GM19035 (cell line): ENCODE measurements at regions not wholly inside any gene's neighbourhood (a gene's known extent, or its start where the extent isn't known, plus 50 kb on each side); places are given as distances from the start of the nearest gene placed in this dataset.
"Not testable (repeated sequence)": the region's sequence is repeated elsewhere in the genome, so short reads cannot be mapped to it uniquely, and the experiment has no call there.

Source experiments
- ATAC-seq: cut with Tn5 transposase; IDR thresholded peaks from one replicate; pipeline ENCODE4 v1.9.1; 2021; ENCODE audit not compliant: unreplicated experiment

DNA sequence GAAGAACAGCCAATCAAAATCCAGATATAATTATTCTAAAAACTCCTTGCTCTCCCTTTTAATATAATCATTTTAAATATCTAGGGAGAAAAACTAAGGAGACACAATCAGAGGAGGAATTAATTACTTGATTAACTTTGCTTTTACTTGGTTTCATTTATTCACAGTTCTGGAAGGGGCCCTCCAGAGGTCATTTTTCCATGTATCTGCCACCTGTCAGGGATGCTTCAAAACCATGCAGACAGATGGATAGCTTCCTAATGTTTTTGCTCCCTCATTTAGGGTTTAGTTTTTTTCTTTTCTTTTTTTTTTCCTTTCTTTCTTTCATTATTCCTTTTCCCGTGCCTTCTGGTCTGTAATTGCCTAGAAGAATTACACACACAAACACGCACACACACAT is 438.1 kb upstream of the ARPP21 start:
- ATAC-seq: no peak

DNA sequence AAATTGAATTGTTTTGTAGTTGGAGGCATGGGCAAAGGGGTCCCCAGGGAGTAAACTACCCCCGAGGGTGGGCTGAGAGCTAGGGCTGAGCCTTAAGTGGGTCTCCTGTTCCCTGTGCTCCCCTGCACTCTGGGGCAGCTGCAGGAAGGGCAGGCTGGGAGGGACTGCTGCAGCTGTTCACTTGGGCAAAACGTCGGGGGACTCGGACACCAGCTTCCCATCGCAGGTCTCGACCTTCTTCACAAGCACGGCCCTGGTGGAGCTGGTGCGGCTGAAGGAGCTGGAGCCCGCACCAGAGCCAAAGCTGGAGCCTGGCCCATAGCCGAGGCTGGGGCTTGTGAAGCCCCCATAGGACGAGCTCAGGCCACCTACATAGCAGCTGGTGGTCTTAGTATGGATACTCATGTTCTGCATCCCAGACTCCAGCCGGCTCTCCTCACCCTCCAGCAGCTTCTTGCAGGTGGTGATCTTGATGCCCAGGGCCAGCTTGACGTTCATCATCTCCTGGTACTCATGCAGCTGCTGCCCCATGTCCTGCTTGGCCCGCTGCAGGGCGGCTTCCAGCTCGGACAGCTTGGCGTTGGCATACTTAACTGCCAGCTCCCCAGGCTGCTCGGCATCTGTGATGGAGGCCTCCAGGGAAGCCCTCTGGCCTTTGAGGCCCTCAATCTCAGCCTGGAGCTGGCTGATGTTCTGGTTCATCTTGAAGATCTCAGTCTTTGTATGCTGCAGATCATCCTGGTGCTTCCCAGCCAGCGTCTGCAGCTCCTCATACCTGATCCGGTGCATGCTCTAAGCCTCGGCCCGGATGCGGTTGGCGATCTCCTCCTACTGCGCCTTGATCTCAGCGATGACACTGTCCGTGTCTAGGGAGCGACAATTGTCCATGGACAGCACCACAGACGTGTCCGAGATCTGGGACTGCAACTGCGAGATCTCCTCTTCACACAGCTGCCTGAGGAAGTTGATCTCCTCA is 423.5 kb upstream of the ARPP21 start:
- ATAC-seq: no peak

DNA sequence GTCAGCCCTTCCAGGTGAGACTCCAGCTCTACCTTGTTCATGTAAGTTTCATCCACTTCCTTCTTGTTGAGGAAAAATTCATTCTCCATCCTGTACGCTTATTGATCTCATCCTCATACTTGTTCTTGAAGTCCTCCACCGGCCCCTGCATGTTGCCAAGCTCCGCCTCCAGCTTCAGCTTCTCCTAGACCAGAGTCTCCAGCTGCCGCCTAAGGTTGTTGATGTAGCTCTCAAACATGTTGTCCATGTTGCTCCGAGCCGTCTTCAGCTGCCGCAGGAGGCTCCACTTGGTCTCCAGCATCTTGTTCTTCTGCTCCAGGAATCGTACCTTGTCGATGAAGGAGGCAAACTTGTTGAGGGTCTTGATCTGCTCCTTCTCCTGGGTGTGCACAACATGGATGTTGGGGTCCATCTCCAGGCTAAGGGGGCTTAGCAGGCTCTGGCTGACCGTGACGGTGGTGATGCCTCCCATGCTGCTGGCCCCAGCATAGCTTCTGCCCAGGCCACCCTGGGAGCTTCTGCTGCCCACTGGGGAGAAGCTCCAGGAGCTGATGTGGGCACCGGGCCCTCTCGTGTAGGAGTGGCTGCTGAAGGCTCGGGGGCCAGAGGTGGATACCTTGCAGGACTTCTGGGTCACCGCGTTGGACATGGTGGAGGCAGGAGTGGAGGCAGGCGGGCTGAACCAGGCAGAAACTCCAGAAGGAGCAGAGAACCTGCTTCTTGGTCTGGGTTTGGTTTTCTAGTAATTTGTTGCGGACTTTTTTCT is 422.6 kb upstream of the ARPP21 start:
- ATAC-seq: no peak

GRCh38 chr3:35223632-35224394 is 415.5 kb upstream of the ARPP21 start:
- no peak for ATAC-seq

GRCh38 chr3:35224565-35225295 is 414.6 kb upstream of the ARPP21 start:
- no peak for ATAC-seq

- ATAC-seq: no peak
These were observed 398.1 kb upstream of the ARPP21 start for GRCh38 chr3:35241236-35241635.

DNA sequence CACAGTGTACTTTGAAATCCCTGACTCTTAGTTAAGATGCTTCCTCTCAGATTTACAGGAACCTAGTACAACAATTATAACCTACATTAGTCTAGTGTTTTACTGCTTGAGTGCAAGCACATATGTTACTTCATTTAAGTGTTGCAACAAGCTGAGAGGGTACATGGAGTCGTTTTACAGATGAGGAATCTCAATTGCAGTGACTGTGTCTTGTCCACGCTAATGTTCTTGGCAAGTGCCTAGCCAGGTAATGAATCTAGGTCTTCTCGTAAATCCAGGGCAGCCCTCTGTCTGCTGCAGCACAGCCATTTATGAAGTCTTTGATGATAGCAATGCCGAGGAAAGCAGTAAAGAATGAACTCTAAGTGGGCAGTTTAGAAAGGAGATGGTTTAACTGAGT is 384.4 kb upstream of the ARPP21 start:
- ATAC-seq: no peak

DNA sequence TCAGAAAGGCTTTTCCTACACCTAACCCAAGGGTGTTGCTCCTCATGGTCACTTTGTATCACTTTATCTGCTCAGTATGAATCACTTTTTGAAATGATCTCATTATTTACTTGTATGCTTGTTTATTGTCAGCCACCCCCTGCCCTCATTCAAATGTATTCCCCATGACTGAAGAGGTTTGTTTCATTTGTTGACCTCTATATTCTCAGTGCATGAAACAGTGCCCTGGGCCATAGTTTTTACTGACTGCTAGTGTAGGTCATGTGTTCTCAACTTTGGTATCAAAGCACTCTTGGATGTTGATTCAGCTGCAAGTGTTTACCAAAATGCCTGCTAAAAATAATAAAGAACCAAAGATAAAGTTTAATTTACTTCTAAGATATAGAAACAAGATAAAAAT is 381.7 kb upstream of the ARPP21 start:
- ATAC-seq: no peak

DNA sequence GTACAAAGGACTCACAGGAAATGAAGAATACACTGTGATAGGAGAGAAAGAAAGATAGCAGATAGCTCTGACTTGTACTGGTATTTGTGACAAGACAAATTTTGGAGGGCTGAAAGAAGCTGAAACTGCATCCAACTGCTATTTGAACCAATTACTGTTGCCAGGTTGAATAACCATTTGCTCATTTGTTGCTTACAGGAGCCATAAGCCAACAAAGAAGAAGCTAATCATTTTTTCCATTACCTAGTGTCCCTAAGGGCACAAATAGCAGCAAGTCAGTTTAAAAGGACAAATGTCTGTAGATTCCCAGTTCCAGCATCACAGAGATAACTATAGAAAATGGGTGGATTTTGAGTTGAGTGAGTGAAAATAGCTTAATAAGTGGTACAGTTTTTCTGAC is 376.9 kb upstream of the ARPP21 start:
- no peak for ATAC-seq

DNA sequence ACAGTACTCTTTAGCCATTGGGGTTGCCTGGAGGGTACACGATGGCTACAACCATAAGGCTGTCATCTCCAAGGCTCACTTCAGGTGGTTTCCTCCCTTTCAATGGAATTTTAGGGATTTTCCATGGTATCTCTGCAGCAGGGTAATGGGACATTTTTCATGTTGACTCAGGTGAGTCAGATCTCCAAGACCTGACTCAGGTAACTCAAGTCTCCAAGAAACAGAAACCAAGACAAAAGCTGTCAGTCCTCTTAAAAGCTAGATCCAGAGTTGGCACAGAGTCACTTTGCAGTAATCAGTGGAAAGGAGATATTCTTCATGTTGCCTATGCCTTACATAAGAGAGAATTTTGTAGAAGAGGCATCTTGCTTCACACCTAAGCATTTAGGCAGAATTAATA is 375.8 kb upstream of the ARPP21 start:
- no peak for ATAC-seq

DNA sequence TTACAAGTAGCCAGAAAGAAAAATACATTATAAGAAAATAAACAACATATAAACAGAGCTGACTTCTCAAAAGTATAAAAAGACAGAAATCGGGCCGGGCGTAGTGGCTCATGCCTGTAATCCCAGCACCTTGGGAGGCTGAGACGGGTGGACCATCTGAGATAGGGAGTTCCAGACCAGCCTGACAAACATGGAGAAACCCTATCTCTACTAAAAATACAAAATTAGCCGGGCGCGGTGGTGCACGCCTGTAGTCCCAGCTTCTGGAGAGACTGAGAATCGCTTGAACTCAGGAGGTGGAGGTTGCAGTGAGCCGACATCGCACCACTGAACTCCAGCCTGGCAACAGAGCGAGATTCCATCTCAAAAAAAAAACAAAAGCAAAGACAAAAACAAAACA is 373.3 kb upstream of the ARPP21 start:
- ATAC-seq: not testable (repeated sequence)

DNA sequence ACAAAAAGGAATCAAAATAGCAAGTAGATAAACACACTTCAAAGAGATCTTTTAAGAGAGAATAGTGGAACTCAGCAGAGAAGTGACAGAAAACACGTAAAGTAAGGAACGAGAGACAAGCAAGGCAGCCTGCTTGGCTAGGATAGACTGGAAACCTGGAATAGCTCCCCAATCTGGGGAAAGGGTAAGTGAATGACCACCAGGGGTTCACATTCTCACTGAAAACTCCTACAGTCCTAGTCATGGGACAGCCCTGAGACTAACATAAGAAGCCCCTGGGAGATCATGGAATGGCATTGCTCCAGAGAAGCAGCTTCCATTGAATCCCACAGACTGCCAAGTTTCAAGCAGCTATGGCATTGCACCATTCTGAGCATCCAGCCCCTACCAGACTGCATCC is 363.6 kb upstream of the ARPP21 start:
- no peak for ATAC-seq

GRCh38 chr3:35276568-35276967 is 362.8 kb upstream of the ARPP21 start:
- no peak for ATAC-seq

DNA sequence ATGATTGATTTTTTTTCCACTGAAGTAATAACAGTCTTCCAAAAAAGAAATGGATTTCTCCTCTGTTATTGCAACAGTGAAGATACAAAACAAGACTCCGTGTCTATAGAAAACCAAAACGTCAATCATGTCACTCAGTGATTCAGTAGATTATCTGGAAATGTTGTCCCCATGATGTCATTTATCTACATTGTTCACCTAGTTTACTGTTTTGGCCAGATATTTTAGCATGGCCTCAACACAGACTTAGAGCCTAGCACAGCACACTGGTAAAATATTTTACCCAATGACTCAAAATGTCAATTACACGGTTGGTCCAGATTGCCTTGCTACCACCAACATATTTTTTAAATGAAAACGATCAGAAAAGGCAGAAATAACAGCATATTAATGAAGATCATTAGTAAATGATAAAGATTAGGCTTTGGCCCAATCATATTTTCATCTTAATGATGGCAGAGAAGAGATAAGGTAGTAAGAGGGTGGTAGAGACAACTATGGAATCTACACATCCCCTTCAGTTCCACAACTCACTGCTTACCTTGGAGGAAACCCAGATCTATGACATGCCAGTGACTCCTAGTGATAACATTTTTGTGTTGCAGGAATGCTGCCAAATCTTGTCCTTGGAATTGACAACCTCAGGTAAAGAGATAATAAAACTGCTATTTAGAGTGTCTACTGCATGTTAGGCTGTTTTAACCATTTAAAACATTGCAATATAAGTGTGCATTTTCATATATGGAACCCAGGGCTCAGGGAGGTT is 347.7 kb upstream of the ARPP21 start:
- no peak for ATAC-seq

DNA sequence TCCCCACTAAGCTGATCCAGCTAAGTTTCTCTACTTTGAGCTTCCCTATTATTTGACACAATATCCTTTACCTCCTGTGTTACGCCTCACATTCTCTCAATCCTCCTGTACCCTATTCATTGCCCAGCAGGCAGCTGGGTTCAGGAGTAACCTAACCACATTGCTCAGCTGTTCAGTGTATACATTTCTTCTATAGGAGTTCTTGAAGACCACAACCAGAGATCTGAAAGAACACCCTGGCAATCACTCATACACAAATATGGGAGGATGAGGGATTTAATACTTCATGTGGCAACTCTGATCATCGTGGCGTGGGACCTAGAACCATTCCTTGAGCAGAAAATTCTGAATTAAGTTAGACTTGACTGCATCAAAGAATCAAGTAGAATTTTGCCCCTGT is 346.8 kb upstream of the ARPP21 start:
- ATAC-seq: no peak

GRCh38 chr3:35295906-35296305 is 343.4 kb upstream of the ARPP21 start:
- no peak for ATAC-seq

DNA sequence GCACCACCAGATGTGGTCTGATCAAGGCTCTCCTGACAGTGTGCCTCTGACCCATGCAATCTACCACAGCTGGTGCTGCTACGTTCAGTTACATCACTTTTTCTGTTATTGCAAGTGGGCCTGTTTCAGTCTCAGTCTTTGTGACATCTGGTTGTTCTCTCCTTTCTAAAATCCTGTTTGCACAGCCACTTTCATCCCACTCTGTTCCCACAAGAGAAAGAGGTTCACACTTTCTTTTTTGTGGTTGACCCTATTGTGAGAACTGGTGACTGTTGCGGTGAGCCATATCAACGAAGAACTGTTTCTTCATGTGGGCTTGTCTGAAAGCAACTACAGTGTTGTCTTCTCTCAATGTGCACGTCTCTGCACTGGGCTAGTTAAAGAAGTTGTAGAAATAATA is 342.8 kb upstream of the ARPP21 start:
- no peak for ATAC-seq

DNA sequence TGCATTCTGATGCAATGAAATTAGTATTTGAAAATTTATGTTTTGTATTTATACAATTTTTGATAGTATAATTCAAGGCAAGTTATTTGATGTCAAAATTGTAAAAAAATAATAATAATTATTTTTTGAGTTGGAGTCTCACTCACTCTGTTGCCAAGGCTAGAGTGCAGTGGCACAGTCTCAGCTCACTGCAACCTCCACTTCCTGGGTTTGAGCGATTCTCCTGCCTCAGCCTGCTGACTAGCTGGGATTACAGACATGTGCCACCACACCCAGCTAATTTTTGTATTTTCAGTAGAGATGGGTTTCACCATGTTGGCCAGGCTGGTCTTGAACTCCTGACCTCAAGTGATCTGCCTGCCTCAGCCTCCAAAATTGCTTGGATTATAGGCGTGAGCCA is 342.4 kb upstream of the ARPP21 start:
- ATAC-seq: not testable (repeated sequence)

- no peak for ATAC-seq
These were observed 333.9 kb upstream of the ARPP21 start for GRCh38 chr3:35305406-35305805.

DNA sequence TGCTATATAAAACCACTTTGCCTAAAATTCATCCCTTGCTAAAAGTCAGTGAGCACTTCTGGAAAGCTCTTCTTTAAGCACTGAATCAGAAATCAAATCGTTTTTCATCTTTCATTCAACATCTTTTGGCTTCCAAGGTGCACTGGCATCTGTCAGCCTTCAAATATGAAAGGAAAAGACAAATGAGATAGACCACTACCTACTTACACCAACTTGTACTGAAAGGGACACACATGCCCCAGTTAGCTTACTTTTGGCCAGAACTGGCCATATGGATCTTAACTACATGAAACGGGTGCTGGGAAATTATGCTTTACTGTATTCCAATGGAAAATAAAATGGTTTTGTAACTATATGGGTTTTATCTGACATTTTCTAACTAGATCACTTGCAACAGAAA is 332.0 kb upstream of the ARPP21 start:
- ATAC-seq: no peak
